HepG2 (cell line): ENCODE measurements at regions not wholly inside any gene's neighbourhood (a gene's known extent, or its start where the extent isn't known, plus 50 kb on each side); places are given as distances from the start of the nearest gene placed in this dataset.

ENCODE experiments used
- ATAC-seq: fragments of 200-7000 bp; cut with Tn5 transposase; 3 replicates; pipeline ENCODE4 v1.9.1; 2020; ENCODE audit warnings: mild to moderate bottlenecking, moderate library complexity
- BruUV-seq: library from RNA; stranded (reverse); fragments of 400-500 nt; replicated peaks from 2 replicates; lab custom pipeline; 2021; lab: Mats Ljungman, UMichigan
- CTCF ChIA-PET: fragments of 300-600 bp; formaldehyde crosslinking; extraction: SDS; loops from one replicate; lab custom pipeline; 2021; ENCODE audit warnings: low total read pairs, inconsistent platforms, low intra/inter-chr PET ratio; lab: Yijun Ruan, JAX
- POLR2A ChIA-PET: fragments of 350-600 bp; sonication (Branson Sonifier 250); formaldehyde crosslinking; loops from one replicate; lab custom pipeline; 2020; ENCODE audit warnings: antibody characterized with exemption, inconsistent platforms; lab: Yijun Ruan, JAX
- DNase-seq: peaks from one replicate; pipeline ENCODE4 v3.0.0-alpha.2; 2015; ENCODE audit warnings: low spot score
- FAIRE-seq: peaks from 3 replicates; lab custom pipeline; 2011; peaks lifted over from hg19 to GRCh38; lab: Jason Lieb, UNC
- H2AFZ ChIP-seq: one replicate; pipeline ENCODE4 v1.6.1; 2011; ENCODE audit warnings: low read length, inconsistent platforms
- H3K27ac ChIP-seq: fragments of 300-600 bp; 3 replicates; pipeline ENCODE4 v1.8.0; 2011; ENCODE audit warnings: mixed run types, mild to moderate bottlenecking, mixed read lengths, low read length, inconsistent platforms; ENCODE audit not compliant: insufficient read depth; ENCODE audit errors: extremely low read length
- H3K27me3 ChIP-seq, 2 experiments: fragments of 200-600 bp in 1 of 2; 2 replicates in 1 of 2; 3 replicates in 1 of 2; pipeline versions ENCODE4 v1.6.0 to v1.8.0; 2011; ENCODE audit warnings: low read length in 2 of 2, mild to moderate bottlenecking in 2 of 2, moderate library complexity in 2 of 2, inconsistent platforms in 1 of 2; ENCODE audit not compliant: insufficient read depth in 2 of 2, control insufficient read depth in 1 of 2
- H3K36me3 ChIP-seq, 2 experiments: fragments of 200-600 bp in 1 of 2; replicated peaks in 1 of 2; 2 replicates in 1 of 2; 3 replicates in 1 of 2; pipeline versions ENCODE4 v1.5.1 to v1.8.0; 2011; ENCODE audit warnings: low read length in 2 of 2, inconsistent platforms in 1 of 2; ENCODE audit not compliant: insufficient read depth in 2 of 2, control insufficient read depth in 1 of 2
- H3K4me1 ChIP-seq: 2 replicates; pipeline ENCODE4 v1.5.1; 2012; ENCODE audit warnings: low read length, inconsistent platforms; ENCODE audit not compliant: insufficient read depth
- H3K4me2 ChIP-seq: 2 replicates; pipeline ENCODE4 v1.6.0; 2011; ENCODE audit warnings: low read depth, low read length, inconsistent platforms
- H3K4me3 ChIP-seq, 3 experiments: fragments of 200-600 bp in 1 of 3; sonication (generic), shearing (Covaris generic) in 1 of 3; replicated peaks in 1 of 3; 2 replicates each; pipeline ENCODE4 v1.5.1; 2011 to 2016; ENCODE audit warnings: low read length in 3 of 3, inconsistent platforms in 2 of 3, low read depth in 2 of 3, mild to moderate bottlenecking in 2 of 3, control low read depth in 1 of 3, mixed read lengths in 1 of 3; ENCODE audit not compliant: insufficient read depth in 1 of 3
- H3K79me2 ChIP-seq: one replicate; pipeline ENCODE4 v1.6.1; 2011; ENCODE audit warnings: low read length, inconsistent platforms; ENCODE audit not compliant: insufficient read depth
- H3K9ac ChIP-seq: 2 replicates; pipeline ENCODE4 v1.6.0; 2011; ENCODE audit warnings: mild to moderate bottlenecking, low read depth, low read length, inconsistent platforms; ENCODE audit not compliant: insufficient read depth
- H3K9me3 ChIP-seq: 2 replicates; pipeline ENCODE4 v1.5.1; 2012; ENCODE audit warnings: mild to moderate bottlenecking, low read length
- H4K20me1 ChIP-seq: 2 replicates; pipeline ENCODE4 v1.6.0; 2011; ENCODE audit warnings: inconsistent platforms, mild to moderate bottlenecking, low read length, moderate library complexity; ENCODE audit not compliant: insufficient read depth
- AKAP8 ChIP-seq: sonication (generic); formaldehyde crosslinking; IDR thresholded peaks from 2 replicates; pipeline ENCODE4 v1.5.1; 2020; ENCODE audit warnings: mild to moderate bottlenecking, missing genetic modification reagents
- FIP1L1 ChIP-seq: fragments of 200-400 bp; formaldehyde crosslinking; IDR thresholded peaks from 2 replicates; pipeline ENCODE4 v1.6.1; 2018; ENCODE audit warnings: low read depth, mild to moderate bottlenecking, low read length, moderate library complexity, borderline replicate concordance; ENCODE audit not compliant: insufficient read depth
- GATAD2A ChIP-seq: IDR thresholded peaks from 2 replicates; pipeline ENCODE4 v1.6.1; 2016
- GLI4 ChIP-seq: sonication (generic); formaldehyde crosslinking; IDR thresholded peaks from 2 replicates; pipeline ENCODE4 v1.5.1; 2020; ENCODE audit warnings: missing genetic modification reagents, mild to moderate bottlenecking, moderate library complexity, borderline replicate concordance
- IKZF5 ChIP-seq: IDR thresholded peaks from 2 replicates; pipeline ENCODE4 v1.6.1; 2018; ENCODE audit warnings: missing genetic modification reagents, mild to moderate bottlenecking, missing compliant biosample characterization
- KDM2A ChIP-seq: sonication (generic); formaldehyde crosslinking; IDR thresholded peaks from 2 replicates; pipeline ENCODE4 v1.4.0; 2020; ENCODE audit warnings: low read depth, missing genetic modification reagents, borderline replicate concordance
- PHF8 ChIP-seq: sonication (generic); formaldehyde crosslinking; IDR thresholded peaks from 2 replicates; pipeline ENCODE4 v1.5.0; 2020; ENCODE audit warnings: missing genetic modification reagents
- PLRG1 ChIP-seq: fragments of 450-650 bp; conservative IDR thresholded peaks from 2 replicates; pipeline ENCODE4 v1.6.1; 2016
- SIN3B ChIP-seq: fragments of 150-350 bp; IDR thresholded peaks from 2 replicates; pipeline ENCODE4 v1.6.1; 2014; ENCODE audit warnings: low read length
- ZBTB3 ChIP-seq: sonication (generic); formaldehyde crosslinking; IDR thresholded peaks from 2 replicates; pipeline ENCODE4 v1.4.0; 2020; ENCODE audit warnings: low read depth, mild to moderate bottlenecking, moderate library complexity, missing genetic modification reagents, borderline replicate concordance
- ZBTB7B ChIP-seq: sonication (generic); formaldehyde crosslinking; IDR thresholded peaks from 2 replicates; pipeline ENCODE4 v1.4.0; 2020; ENCODE audit warnings: missing genetic modification reagents
- ZNF512 ChIP-seq: sonication (generic); formaldehyde crosslinking; IDR thresholded peaks from 2 replicates; pipeline ENCODE4 v1.4.0; 2020; ENCODE audit warnings: mild to moderate bottlenecking, missing genetic modification reagents
- ZNF530 ChIP-seq: sonication (generic); formaldehyde crosslinking; IDR thresholded peaks from 2 replicates; pipeline ENCODE4 v1.5.0; 2020; ENCODE audit warnings: low read depth, mild to moderate bottlenecking, missing genetic modification reagents
- ZNF550 ChIP-seq: sonication (generic); formaldehyde crosslinking; IDR thresholded peaks from 2 replicates; pipeline ENCODE4 v1.4.0; 2020; ENCODE audit warnings: mild to moderate bottlenecking, missing genetic modification reagents, borderline replicate concordance
- ZNF564 ChIP-seq: sonication (generic); formaldehyde crosslinking; IDR thresholded peaks from 2 replicates; pipeline ENCODE4 v1.8.1; 2023; ENCODE audit warnings: mild to moderate bottlenecking, missing genetic modification reagents
- ZNF691 ChIP-seq: sonication (generic); formaldehyde crosslinking; IDR thresholded peaks from 2 replicates; pipeline ENCODE4 v1.4.0; 2020; ENCODE audit warnings: missing genetic modification reagents, low read depth, mild to moderate bottlenecking, borderline replicate concordance
- WGBS: methylation state at CpG from one replicate; pipeline ENCODE4 v1.1.6; 2017; ENCODE audit warnings: low lambda C conversion rate; 5-methylcytosine and 5-hydroxymethylcytosine counted together
- in situ Hi-C: cut with HindIII; loops from 2 replicates; pipeline ENCODE4 v1.10.0; 2017; ENCODE audit warnings: low pct_unique_long_range_greater_than_20kb; ENCODE audit not compliant: extremely low pct_ligation_motif_present
- intact Hi-C: fragments of 100-400 bp; cut with micrococcal nuclease; formaldehyde crosslinking; loops from one replicate; pipeline ENCODE4 v1.10.0; 2022; ENCODE audit not compliant: unreplicated experiment

GRCh38 chr3:110349295-110349694, 722.3 kb upstream of the NECTIN3 start:
- ChIA-PET CTCF (no interaction called here), POLR2A (no interaction called here)
- Histone ChIP-seq H3K9me3 (no peaks in the 10 kb centered on the region), H3K9ac (no peak overlapping the region), H2AFZ (no peak overlapping the region), H3K4me2 (no peak overlapping the region), H3K4me3 (no peak overlapping the region), H3K27me3 (no peaks in the 10 kb centered on the region; a peak in 1 of 5 replicates), H3K27ac (no peak overlapping the region), H3K36me3 (no peaks in the 10 kb centered on the region), H3K79me2 (no peaks in the 10 kb centered on the region), H4K20me1 (no peaks in the 10 kb centered on the region), H3K4me1 (peaks cover 32% of the 10 kb centered on the region)
- intact Hi-C loops (loop anchor here (10.0 kb wide), 1 partner anchor 426 kb away; no protein-coding TSS in a partner anchor), in situ Hi-C loops (no loop called here)
- WGBS = 2% methylated on average over 2 of the region's 2 CpGs
- no TSS peak for BruUV-seq
- no peak for TF ChIP-seq ZNF691 (CRISPR knock-in tag)
- no peak for TF ChIP-seq KDM2A (CRISPR knock-in tag)
- no peak for TF ChIP-seq AKAP8 (CRISPR knock-in tag)
- TF ChIP-seq FIP1L1 = no peak
- no peak for TF ChIP-seq ZNF564 (CRISPR knock-in tag)
- DNase-seq (no peak), ATAC-seq (no peak), FAIRE-seq (no peak)

- FAIRE-seq (no peak), DNase-seq (no peak), ATAC-seq (no peak)
- Histone ChIP-seq H3K27me3 (no peaks in the 10 kb centered on the region; a peak in 1 of 5 replicates), H3K36me3 (no peaks in the 10 kb centered on the region), H3K27ac (no peak overlapping the region), H3K4me3 (no peak overlapping the region), H3K4me1 (peaks cover 8% of the 10 kb centered on the region), H3K79me2 (no peaks in the 10 kb centered on the region), H2AFZ (no peak overlapping the region), H3K9me3 (no peaks in the 10 kb centered on the region), H4K20me1 (no peaks in the 10 kb centered on the region), H3K9ac (no peak overlapping the region), H3K4me2 (no peak overlapping the region)
- intact Hi-C loops (no loop called here), in situ Hi-C loops (no loop called here)
- no TSS peak for BruUV-seq
- CTCF ChIA-PET = no interaction called here
- POLR2A ChIA-PET = no interaction called here
- 8% methylated on average over 2 of the region's 2 CpGs for WGBS
- TF ChIP-seq GLI4 (CRISPR knock-in tag) = no peak
- TF ChIP-seq IKZF5 = no peak
- no peak for TF ChIP-seq ZBTB7B (CRISPR knock-in tag)
- no peak for TF ChIP-seq PHF8 (CRISPR knock-in tag)
- TF ChIP-seq ZNF550 (CRISPR knock-in tag) = no peak
- TF ChIP-seq ZBTB3 (CRISPR knock-in tag) = no peak
- TF ChIP-seq GATAD2A (CRISPR knock-in tag) = no peak
- TF ChIP-seq PLRG1 = no peak
- no peak for TF ChIP-seq ZNF530 (CRISPR knock-in tag)
- TF ChIP-seq ZNF512 (CRISPR knock-in tag) = no peak
- TF ChIP-seq SIN3B = no peak
These were observed 718.6 kb upstream of the NECTIN3 start for GRCh38 chr3:110352841-110353604.
